ENCODE measurements at regions not wholly inside any gene's neighbourhood (a gene's known extent, or its start where the extent isn't known, plus 50 kb on each side); places are given as distances from the start of the nearest gene placed in this dataset.

GRCh38 chr12:91483471-91483985 lies 300.9 kb upstream of the DCN start:
- 80 to 88% methylated on average over 6 of the region's 6 CpGs for WGBS, 2 donors
- no peak for DNase-seq

GRCh38 chr12:91482231-91482630 lies 299.6 kb upstream of the DCN start:
- no peak for TF ChIP-seq CTCF (IDR thresholded peaks at IDR 0.05)
- Histone ChIP-seq H3K4me3 (no peak overlapping the region), H3K4me1 (no peaks in the 10 kb centered on the region), H3K36me3 (no peaks in the 10 kb centered on the region), H3K9me3 (no peaks in the 10 kb centered on the region), H3K27ac (no peak overlapping the region), H3K27me3 (no peaks in the 10 kb centered on the region)
- FAIRE-seq: no peak
- no peak for DNase-seq
- intact Hi-C loops (cut with DNase I): no loop called here
- ATAC-seq: no peak
- WGBS, 2 donors: 49 to 59% methylated on average over 1 of the region's 1 CpG

More at GRCh38 chr12:91483471-91483985, 300.9 kb upstream of the DCN start:
- intact Hi-C loops (cut with DNase I): no loop called here
- H3K36me3 ChIP-seq: no peaks in the 10 kb centered on the region
- H3K4me1 ChIP-seq: no peaks in the 10 kb centered on the region
- H3K4me3 ChIP-seq: no peak overlapping the region
- no peak for ATAC-seq
- no peaks in the 10 kb centered on the region for H3K27me3 ChIP-seq
- no peak for TF ChIP-seq CTCF (IDR thresholded peaks at IDR 0.05)
- FAIRE-seq: no peak
- H3K27ac ChIP-seq: no peak overlapping the region
- H3K9me3 ChIP-seq: no peaks in the 10 kb centered on the region

DNA sequence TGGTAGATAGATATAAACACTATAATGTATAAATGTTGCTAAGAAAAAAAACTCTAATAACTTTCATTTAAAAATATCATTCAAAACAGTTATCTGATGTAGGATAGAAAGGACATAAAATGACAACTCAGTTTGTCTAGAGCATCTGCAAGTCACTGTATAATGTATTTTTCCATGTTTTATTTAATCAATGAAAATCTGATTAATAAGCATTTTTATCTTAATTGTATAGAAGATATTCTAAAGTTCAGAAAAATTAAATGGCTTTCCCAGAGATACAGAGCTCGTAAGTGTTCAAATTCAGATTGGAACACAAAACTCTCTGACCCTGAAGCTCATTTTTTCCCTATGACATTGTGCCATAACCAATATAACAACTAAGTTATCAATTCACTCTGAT lies 295.9 kb upstream of the DCN start:
- Histone ChIP-seq H3K27me3 (no peaks in the 10 kb centered on the region), H3K9me3 (no peaks in the 10 kb centered on the region), H3K27ac (no peak overlapping the region), H3K4me1 (no peaks in the 10 kb centered on the region), H3K4me3 (no peak overlapping the region), H3K36me3 (no peaks in the 10 kb centered on the region)
- ATAC-seq (no peak), DNase-seq (no peak), FAIRE-seq (peak; percentile 17)
- no peak for TF ChIP-seq CTCF (IDR thresholded peaks at IDR 0.05)
- WGBS, 2 donors: 80 to 83% methylated on average over 1 of the region's 1 CpG
- intact Hi-C loops (cut with DNase I): no loop called here

DNA sequence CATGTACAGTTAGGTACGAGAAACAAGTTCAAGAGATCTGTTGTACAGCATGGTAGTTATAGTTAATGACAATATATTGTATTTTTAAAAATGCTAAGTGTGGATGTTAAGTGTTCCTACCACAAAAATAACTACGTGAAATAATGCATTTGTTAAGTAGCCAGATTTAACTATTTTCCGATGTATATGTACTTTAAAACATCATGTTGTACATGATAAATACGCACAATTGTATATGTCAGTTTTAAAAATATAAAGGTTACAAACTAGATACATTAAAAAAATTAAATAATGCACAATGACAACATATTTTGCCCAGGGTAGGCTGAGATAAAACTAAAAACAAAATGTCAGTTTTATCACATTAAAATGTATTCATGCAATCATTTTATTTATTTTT lies 285.1 kb upstream of the DCN start:
- intact Hi-C loops (cut with DNase I): no loop called here
- 82 to 89% methylated on average over 4 of the region's 4 CpGs for WGBS, 2 donors
- H3K4me3 ChIP-seq: no peak overlapping the region
- H3K27ac ChIP-seq: no peak overlapping the region
- no peaks in the 10 kb centered on the region for H3K9me3 ChIP-seq
- H3K4me1 ChIP-seq: no peaks in the 10 kb centered on the region
- no peaks in the 10 kb centered on the region for H3K27me3 ChIP-seq
- DNase-seq (no peak), FAIRE-seq (no peak), ATAC-seq (no peak)
- H3K36me3 ChIP-seq: no peaks in the 10 kb centered on the region
- TF ChIP-seq CTCF (IDR thresholded peaks at IDR 0.05): no peak

DNA sequence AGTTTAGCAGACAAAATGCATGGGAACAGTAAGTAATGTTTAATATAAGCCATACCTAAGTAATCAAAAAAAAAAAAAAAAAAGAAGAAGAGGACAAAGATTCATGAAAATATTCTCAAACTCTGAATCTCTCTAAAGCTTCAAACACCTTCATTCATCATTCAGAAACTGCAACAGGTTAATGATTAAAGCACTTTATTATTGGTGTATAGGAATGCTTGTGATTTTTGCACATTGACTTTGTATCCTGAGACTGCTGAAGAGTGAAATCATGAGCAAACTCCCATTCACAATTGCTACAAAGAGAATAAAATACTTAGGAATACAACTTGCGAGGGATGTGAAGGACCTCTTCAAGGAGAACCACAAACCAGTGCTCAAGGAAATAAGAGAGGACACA lies 278.4 kb upstream of the DCN start:
- Histone ChIP-seq H3K4me3 (no peak overlapping the region), H3K36me3 (no peaks in the 10 kb centered on the region), H3K4me1 (no peaks in the 10 kb centered on the region), H3K27me3 (no peaks in the 10 kb centered on the region), H3K9me3 (no peaks in the 10 kb centered on the region), H3K27ac (no peak overlapping the region)
- ATAC-seq: no peak
- intact Hi-C loops (cut with DNase I): no loop called here
- no peak for FAIRE-seq
- TF ChIP-seq CTCF (IDR thresholded peaks at IDR 0.05): no peak
- 85 to 89% methylated on average over 1 of the region's 1 CpG for WGBS, 2 donors
- DNase-seq: no peak

Data from pancreas (tissue), 10 donors.